SW 1271 (cell line): ENCODE measurements at regions not wholly inside any gene's neighbourhood (a gene's known extent, or its start where the extent isn't known, plus 50 kb on each side); places are given as distances from the start of the nearest gene placed in this dataset.

Experiments
- DNase-seq, 2 experiments: peaks; one replicate each; lab custom pipeline; 2025; lab: John Stamatoyannopoulos, UW

GRCh38 chr12:43294916-43295315, 257.1 kb downstream of the ADAMTS20 start:
- DNase-seq: no peak

GRCh38 chr12:43294147-43294546, 257.9 kb downstream of the ADAMTS20 start:
- no peak for DNase-seq

- DNase-seq: no peak
These were observed 258.6 kb downstream of the ADAMTS20 start for GRCh38 chr12:43293396-43293795.

- no peak for DNase-seq
These were observed 259.3 kb downstream of the ADAMTS20 start for GRCh38 chr12:43292699-43293098.

GRCh38 chr12:43291516-43291915, 260.5 kb downstream of the ADAMTS20 start:
- DNase-seq: no peak

GRCh38 chr12:43290836-43291235, 261.2 kb downstream of the ADAMTS20 start:
- no peak for DNase-seq

- DNase-seq: no peak
These were observed 262.6 kb downstream of the ADAMTS20 start for GRCh38 chr12:43289426-43289801.

GRCh38 chr12:43288671-43289425, 263.2 kb downstream of the ADAMTS20 start:
- no peak for DNase-seq

- no peak for DNase-seq
These were observed 264.2 kb downstream of the ADAMTS20 start for GRCh38 chr12:43287706-43288383.

GRCh38 chr12:43286986-43287385, 265.0 kb downstream of the ADAMTS20 start:
- DNase-seq: no peak

- no peak for DNase-seq
These were observed 266.8 kb downstream of the ADAMTS20 start for GRCh38 chr12:43285159-43285598.

GRCh38 chr12:43284486-43285158, 267.4 kb downstream of the ADAMTS20 start:
- DNase-seq: no peak

GRCh38 chr12:43283206-43283605, 268.8 kb downstream of the ADAMTS20 start:
- no peak for DNase-seq

- peak in 1 of 2 experiments; percentile 40 for DNase-seq
These were observed 269.9 kb downstream of the ADAMTS20 start for GRCh38 chr12:43282106-43282505.

- no peak for DNase-seq
These were observed 270.4 kb downstream of the ADAMTS20 start for GRCh38 chr12:43281563-43281962.

GRCh38 chr12:43278541-43278832, 273.5 kb downstream of the ADAMTS20 start:
- no peak for DNase-seq

GRCh38 chr12:43277651-43278540, 274.1 kb downstream of the ADAMTS20 start:
- DNase-seq: no peak

GRCh38 chr12:43273467-43273866, 278.5 kb downstream of the ADAMTS20 start:
- DNase-seq: no peak

- no peak for DNase-seq
These were observed 280.3 kb downstream of the ADAMTS20 start for GRCh38 chr12:43271659-43272058.

- DNase-seq: no peak
These were observed 284.2 kb downstream of the ADAMTS20 start for GRCh38 chr12:43267818-43268217.

- DNase-seq: no peak
These were observed 290.3 kb downstream of the ADAMTS20 start for GRCh38 chr12:43261701-43262100.

GRCh38 chr12:43255522-43256111, 296.4 kb downstream of the ADAMTS20 start:
- DNase-seq: no peak
